SK-MEL-5 (cell line): ENCODE measurements at regions not wholly inside any gene's neighbourhood (a gene's known extent, or its start where the extent isn't known, plus 50 kb on each side); places are given as distances from the start of the nearest gene placed in this dataset.

ENCODE experiments used
- small RNA-seq, 2 experiments: library from RNA; depleted of rRNA; stranded (forward); fragments of <200 nt; gene quantifications; one replicate each; pipeline ENCODE3, GENCODE V24; 2014

Small RNAs in the stretch of these regions (small RNA-seq; reads per million reads assigned to genes)
- 0 to 0.38 reads per million in 2 experiments for gene MIR4425
